Neuronal stem cell (in vitro differentiated cells): ENCODE measurements at regions not wholly inside any gene's neighbourhood (a gene's known extent, or its start where the extent isn't known, plus 50 kb on each side); places are given as distances from the start of the nearest gene placed in this dataset.
A peak's percentile ranks its signal among the peaks of the same experiment; 100 is the strongest.

ENCODE experiments used
- DNase-seq: peaks from one replicate; pipeline ENCODE4 v3.0.0-alpha.2; 2013; ENCODE audit warnings: low spot score
- H2AFZ ChIP-seq: one replicate; pipeline ENCODE4 v1.6.1; 2013; ENCODE audit warnings: mild to moderate bottlenecking, low read length, inconsistent platforms
- H2AK5ac ChIP-seq: 2 replicates; pipeline ENCODE4 v1.6.1; 2013; ENCODE audit warnings: low read depth, mild to moderate bottlenecking, inconsistent platforms, low read length, moderate library complexity, mixed read lengths
- H2BK120ac ChIP-seq: 2 replicates; pipeline ENCODE4 v1.6.1; 2013; ENCODE audit warnings: low read depth, mild to moderate bottlenecking, inconsistent platforms, low read length, moderate library complexity, mixed read lengths
- H2BK12ac ChIP-seq: one replicate; pipeline ENCODE4 v1.6.1; 2013; ENCODE audit warnings: low read length, inconsistent platforms
- H2BK15ac ChIP-seq: 2 replicates; pipeline ENCODE4 v1.6.1; 2013; ENCODE audit warnings: mild to moderate bottlenecking, low read length, inconsistent platforms, mixed read lengths
- H2BK5ac ChIP-seq: one replicate; pipeline ENCODE4 v1.6.1; 2013; ENCODE audit warnings: inconsistent platforms, mild to moderate bottlenecking, low read length, moderate library complexity
- H3K14ac ChIP-seq: one replicate; pipeline ENCODE4 v1.6.1; 2013; ENCODE audit warnings: low read length, inconsistent platforms
- H3K18ac ChIP-seq: 2 replicates; pipeline ENCODE4 v1.6.1; 2013; ENCODE audit warnings: low read length, inconsistent platforms
- H3K23ac ChIP-seq: 2 replicates; pipeline ENCODE4 v1.6.1; 2013; ENCODE audit warnings: low read depth, mild to moderate bottlenecking, mixed read lengths, low read length, inconsistent platforms; ENCODE audit not compliant: poor library complexity
- H3K27ac ChIP-seq: replicated peaks from 3 replicates; pipeline ENCODE4 v1.5.1; 2013; ENCODE audit warnings: low read length, inconsistent platforms
- H3K27me3 ChIP-seq, 3 experiments: 2 replicates each; pipeline ENCODE4 v1.6.1; 2013; ENCODE audit warnings: low read length in 3 of 3, mild to moderate bottlenecking in 2 of 3, inconsistent platforms in 1 of 3, low read depth in 1 of 3, mixed read lengths in 1 of 3, moderate library complexity in 1 of 3; ENCODE audit not compliant: control insufficient read depth in 3 of 3, insufficient read depth in 3 of 3
- H3K36me3 ChIP-seq, 2 donors: replicated peaks in 1 of 2; 2 replicates each; pipeline ENCODE4 v1.6.1; 2013; ENCODE audit warnings: low read length in 2 of 2; ENCODE audit not compliant: control insufficient read depth in 2 of 2, insufficient read depth in 2 of 2
- H3K4ac ChIP-seq: 2 replicates; pipeline ENCODE4 v1.6.1; 2013; ENCODE audit warnings: inconsistent platforms, mild to moderate bottlenecking, low read length, moderate library complexity
- H3K4me1 ChIP-seq, 2 donors: 1 replicate in 1 of 2; 2 replicates in 1 of 2; pipeline ENCODE4 v1.6.1; 2013; ENCODE audit warnings: low read length in 2 of 2, low read depth in 1 of 2; ENCODE audit not compliant: control insufficient read depth in 2 of 2, insufficient read depth in 1 of 2
- H3K4me2 ChIP-seq: one replicate; pipeline ENCODE4 v1.6.1; 2013; ENCODE audit warnings: mild to moderate bottlenecking, low read length, inconsistent platforms; ENCODE audit not compliant: insufficient read depth, poor library complexity, severe bottlenecking
- H3K4me3 ChIP-seq, 2 donors: 2 replicates each; pipeline ENCODE4 v1.5.1; 2013; ENCODE audit warnings: low read length in 2 of 2, mild to moderate bottlenecking in 2 of 2, inconsistent platforms in 1 of 2, moderate library complexity in 1 of 2
- H3K79me1 ChIP-seq: one replicate; pipeline ENCODE4 v1.6.1; 2013; ENCODE audit warnings: low read depth, mild to moderate bottlenecking, inconsistent platforms, low read length, moderate library complexity
- H3K9ac ChIP-seq: one replicate; pipeline ENCODE4 v1.6.1; 2013; ENCODE audit warnings: mild to moderate bottlenecking, low read depth, low read length, inconsistent platforms; ENCODE audit not compliant: poor library complexity
- H3K9me3 ChIP-seq, 2 donors: replicated peaks in 1 of 2; 2 replicates each; pipeline versions ENCODE3 to v1.6.1; 2013; ENCODE audit warnings: low read length in 2 of 2, mild to moderate bottlenecking in 2 of 2, inconsistent platforms in 1 of 2, low read depth in 1 of 2, mixed read lengths in 1 of 2, moderate library complexity in 1 of 2; ENCODE audit not compliant: control insufficient read depth in 2 of 2, insufficient read depth in 1 of 2
- H4K8ac ChIP-seq: one replicate; pipeline ENCODE4 v1.6.1; 2013; ENCODE audit warnings: low read depth, mild to moderate bottlenecking, inconsistent platforms, low read length, moderate library complexity
- H4K91ac ChIP-seq: one replicate; pipeline ENCODE4 v1.6.1; 2013; ENCODE audit warnings: low read length, low read depth, mild to moderate bottlenecking, inconsistent platforms; ENCODE audit not compliant: poor library complexity
- WGBS, 2 donors: extraction: QIAGEN DNeasy Blood & Tissue Kit; methylation state at CpG; one replicate each; pipeline ENCODE4 v1.1.7; 2013; ENCODE audit warnings: missing lambda C conversion rate in 2 of 2, mixed read lengths in 1 of 2; ENCODE audit not compliant: insufficient read length in 2 of 2, insufficient replicate concordance in 1 of 2; ENCODE audit errors: extremely low coverage in 2 of 2; 5-methylcytosine and 5-hydroxymethylcytosine counted together

- Histone ChIP-seq H3K4me1 (no peaks in the 10 kb centered on the region), H2BK15ac (no peak overlapping the region), H3K4ac (no peak overlapping the region), H3K23ac (no peak overlapping the region), H3K14ac (no peak overlapping the region), H3K9ac (no peak overlapping the region), H4K91ac (no peak overlapping the region), H2BK5ac (no peak overlapping the region), H3K27ac (no peak overlapping the region), H4K8ac (no peak overlapping the region), H3K4me2 (no peak overlapping the region), H2BK12ac (no peak overlapping the region), H3K9me3 (no peaks in the 10 kb centered on the region), H3K27me3 (no peaks in the 10 kb centered on the region), H2AFZ (no peak overlapping the region), H3K36me3 (no peaks in the 10 kb centered on the region), H2BK120ac (no peak overlapping the region), H3K4me3 (peak overlapping the region in 1 of 2 donors; percentile 65), H2AK5ac (no peak overlapping the region), H3K18ac (no peak overlapping the region), H3K79me1 (no peaks in the 10 kb centered on the region)
- no peak for DNase-seq
Observed at GRCh38 chr6:91094806-91095475, 508.1 kb upstream of the MAP3K7 start.

GRCh38 chr6:91094341-91094740, 507.5 kb upstream of the MAP3K7 start:
- Histone ChIP-seq H3K14ac (no peak overlapping the region), H3K4me3 (no peak overlapping the region), H3K23ac (no peak overlapping the region), H3K36me3 (no peaks in the 10 kb centered on the region), H2AK5ac (no peak overlapping the region), H3K27me3 (no peaks in the 10 kb centered on the region), H3K4me1 (no peaks in the 10 kb centered on the region), H3K9me3 (no peaks in the 10 kb centered on the region), H2BK15ac (no peak overlapping the region), H2BK120ac (no peak overlapping the region), H4K91ac (no peak overlapping the region), H4K8ac (no peak overlapping the region), H3K27ac (no peak overlapping the region), H3K9ac (no peak overlapping the region), H2BK5ac (no peak overlapping the region), H3K4ac (no peak overlapping the region), H3K18ac (no peak overlapping the region), H2AFZ (no peak overlapping the region), H3K4me2 (no peak overlapping the region), H3K79me1 (no peaks in the 10 kb centered on the region), H2BK12ac (no peak overlapping the region)
- no peak for DNase-seq

- Histone ChIP-seq H3K18ac (no peak overlapping the region), H2AFZ (no peak overlapping the region), H3K4me1 (no peaks in the 10 kb centered on the region), H2BK5ac (no peak overlapping the region), H3K9ac (no peak overlapping the region), H2BK12ac (no peak overlapping the region), H2BK15ac (no peak overlapping the region), H3K4ac (no peak overlapping the region), H2BK120ac (no peak overlapping the region), H3K36me3 (no peaks in the 10 kb centered on the region), H3K14ac (no peak overlapping the region), H3K9me3 (no peaks in the 10 kb centered on the region), H2AK5ac (no peak overlapping the region), H3K27me3 (no peaks in the 10 kb centered on the region), H3K4me2 (no peak overlapping the region), H3K27ac (no peak overlapping the region), H3K23ac (no peak overlapping the region), H4K91ac (no peak overlapping the region), H3K79me1 (no peaks in the 10 kb centered on the region), H3K4me3 (no peak overlapping the region), H4K8ac (no peak overlapping the region)
- DNase-seq = no peak
- WGBS, 2 donors = no CpG with 5 or more reads among the region's 2 CpGs
Observed at GRCh38 chr6:91088976-91089375, 502.1 kb upstream of the MAP3K7 start.

GRCh38 chr6:91088515-91088914, 501.6 kb upstream of the MAP3K7 start:
- WGBS, 2 donors = no CpG with 5 or more reads among the region's 1 CpG
- no peak for DNase-seq
- no peak overlapping the region for H3K14ac ChIP-seq

More at GRCh38 chr6:91088515-91088914, 501.6 kb upstream of the MAP3K7 start:
- no peaks in the 10 kb centered on the region for H3K4me1 ChIP-seq
- no peak overlapping the region for H3K27ac ChIP-seq
- no peak overlapping the region for H3K4ac ChIP-seq
- no peak overlapping the region for H2BK15ac ChIP-seq
- H3K18ac ChIP-seq = no peak overlapping the region
- H3K79me1 ChIP-seq = no peaks in the 10 kb centered on the region
- no peak overlapping the region for H2BK5ac ChIP-seq
- no peak overlapping the region for H2AK5ac ChIP-seq
- H3K9ac ChIP-seq = no peak overlapping the region
- H3K23ac ChIP-seq = no peak overlapping the region
- H3K36me3 ChIP-seq = no peaks in the 10 kb centered on the region
- H2AFZ ChIP-seq = no peak overlapping the region
- no peaks in the 10 kb centered on the region for H3K27me3 ChIP-seq
- no peaks in the 10 kb centered on the region for H3K9me3 ChIP-seq
- H4K8ac ChIP-seq = no peak overlapping the region
- no peak overlapping the region for H2BK120ac ChIP-seq
- H3K4me2 ChIP-seq = no peak overlapping the region
- no peak overlapping the region for H4K91ac ChIP-seq
- H3K4me3 ChIP-seq = no peak overlapping the region
- no peak overlapping the region for H2BK12ac ChIP-seq
